Activated T-helper 1 cell treated with Interleukin-2 at 50 U/mL for 16 hours (primary cell): ENCODE measurements at regions not wholly inside any gene's neighbourhood (a gene's known extent, or its start where the extent isn't known, plus 50 kb on each side); places are given as distances from the start of the nearest gene placed in this dataset.

Experiments used
- DNase-seq: peaks from one replicate; pipeline ENCODE4 v3.0.0-alpha.2; 2020; ENCODE audit warnings: low read depth

DNA sequence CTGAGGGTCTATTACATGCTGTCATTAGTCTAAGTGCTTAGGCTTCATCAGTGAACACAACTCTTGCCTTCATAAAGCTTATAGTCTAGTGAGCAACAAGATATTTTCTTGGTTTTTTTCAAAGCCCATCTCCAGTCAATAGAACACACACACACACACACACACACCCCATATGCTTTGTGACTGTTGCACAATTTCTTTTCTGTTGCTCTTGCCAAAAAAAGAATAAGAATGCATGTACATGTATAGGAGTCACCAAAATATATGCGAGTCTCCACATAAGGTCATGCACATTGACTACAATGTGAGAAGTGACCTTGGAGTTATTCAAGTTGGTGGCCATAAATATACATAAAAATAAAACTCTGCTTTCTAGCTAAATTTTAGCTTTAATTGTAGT lies 351.5 kb upstream of the TLE4 start:
- DNase-seq = no peak

GRCh38 chr9:79220666-79221065 lies 351.1 kb upstream of the TLE4 start:
- no peak for DNase-seq

DNA sequence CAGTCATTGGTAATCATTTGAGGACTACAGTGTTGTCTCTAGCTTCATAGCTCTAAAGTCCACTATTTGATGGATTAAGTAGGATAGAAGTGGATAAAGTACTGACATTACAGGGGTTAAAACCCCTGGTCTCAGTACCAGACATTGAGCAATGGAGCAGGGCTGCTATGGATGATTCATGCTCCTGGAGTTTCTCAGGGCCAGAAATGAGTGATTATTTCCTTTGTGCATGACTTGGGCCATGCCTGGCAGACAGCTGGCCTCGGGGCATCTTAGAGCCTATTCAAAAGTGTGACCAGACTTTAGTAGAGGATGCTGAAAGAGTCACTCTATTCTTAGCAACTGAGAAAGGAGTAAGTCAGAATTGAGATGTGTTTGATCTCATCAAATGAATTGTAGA lies 350.7 kb upstream of the TLE4 start:
- DNase-seq = no peak

DNA sequence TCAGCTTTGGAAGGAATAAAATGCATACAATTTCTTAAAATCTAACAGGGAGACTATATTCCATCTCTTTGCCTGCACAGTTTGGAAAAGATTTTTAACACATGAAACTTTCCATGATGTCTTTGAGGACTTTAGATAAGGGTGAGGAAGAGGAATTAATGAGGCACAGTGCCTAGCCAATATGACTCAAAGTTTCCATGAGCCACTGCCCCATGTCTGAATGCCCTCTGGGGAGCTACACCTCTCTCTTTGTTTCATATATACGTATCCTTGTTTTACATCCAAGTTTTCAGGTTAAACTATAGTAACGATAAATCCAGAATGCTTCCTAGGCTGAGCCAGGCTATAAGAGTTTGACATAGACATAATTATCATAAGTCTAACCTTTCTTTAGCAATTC lies 349.3 kb upstream of the TLE4 start:
- no peak for DNase-seq

DNA sequence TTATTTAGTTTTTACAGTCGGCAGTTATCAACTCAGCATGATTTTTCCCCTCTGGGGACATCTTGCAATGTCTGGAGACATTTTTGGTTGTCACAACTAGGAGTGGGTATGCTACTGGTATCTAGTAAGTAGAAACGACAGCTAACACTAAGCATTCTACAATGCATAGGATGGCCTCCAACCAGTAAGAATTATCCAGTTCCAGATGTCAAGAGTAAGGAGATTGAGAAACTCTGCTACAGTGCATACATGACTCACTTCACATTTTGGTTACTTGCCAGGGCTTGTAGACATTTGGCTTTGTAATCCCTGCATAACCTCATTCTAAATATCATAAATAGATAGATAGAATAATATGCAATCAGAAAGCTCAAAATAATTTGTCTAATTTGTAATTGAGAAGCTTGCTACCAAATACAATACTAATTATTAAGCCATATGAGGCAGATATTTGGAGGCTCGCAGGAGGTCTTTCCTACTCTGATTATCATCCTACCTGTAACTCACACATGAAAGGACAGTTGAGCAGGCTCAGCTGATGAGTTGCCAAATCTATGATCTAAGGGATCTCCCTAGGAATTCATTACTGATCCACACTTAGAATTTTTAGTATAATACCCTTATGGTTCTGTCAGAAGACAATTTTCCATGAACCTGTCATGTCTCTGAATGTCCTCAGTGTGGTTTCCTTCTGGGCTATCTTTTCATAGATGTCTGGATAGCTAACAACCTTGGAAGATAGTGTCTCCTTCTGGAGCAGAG lies 346.9 kb upstream of the TLE4 start:
- DNase-seq = no peak

- DNase-seq = no peak
Measured at GRCh38 chr9:79233542-79233941, 338.2 kb upstream of the TLE4 start.

DNA sequence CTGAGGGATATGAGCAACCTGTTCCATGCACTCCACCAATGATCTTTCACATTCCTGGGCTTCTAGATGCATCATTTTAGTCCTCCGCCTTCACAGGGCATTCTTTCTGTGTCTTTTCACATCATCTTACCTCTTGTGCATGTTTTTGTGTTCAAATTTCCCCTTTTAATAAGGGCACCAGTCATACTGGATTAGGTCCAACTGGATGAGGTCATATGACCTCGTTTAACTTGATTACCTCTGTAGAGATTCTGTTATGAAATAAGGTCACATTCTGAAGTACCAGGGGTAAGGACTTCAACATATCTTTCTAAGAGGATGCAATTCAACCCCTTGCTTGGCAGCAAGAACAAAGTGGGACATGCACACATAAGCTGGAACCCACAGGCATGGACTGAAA lies 335.3 kb upstream of the TLE4 start:
- DNase-seq = no peak

- DNase-seq = no peak
Measured at GRCh38 chr9:79237861-79238260, 333.9 kb upstream of the TLE4 start.

GRCh38 chr9:79240774-79241173 lies 331.0 kb upstream of the TLE4 start:
- no peak for DNase-seq

DNA sequence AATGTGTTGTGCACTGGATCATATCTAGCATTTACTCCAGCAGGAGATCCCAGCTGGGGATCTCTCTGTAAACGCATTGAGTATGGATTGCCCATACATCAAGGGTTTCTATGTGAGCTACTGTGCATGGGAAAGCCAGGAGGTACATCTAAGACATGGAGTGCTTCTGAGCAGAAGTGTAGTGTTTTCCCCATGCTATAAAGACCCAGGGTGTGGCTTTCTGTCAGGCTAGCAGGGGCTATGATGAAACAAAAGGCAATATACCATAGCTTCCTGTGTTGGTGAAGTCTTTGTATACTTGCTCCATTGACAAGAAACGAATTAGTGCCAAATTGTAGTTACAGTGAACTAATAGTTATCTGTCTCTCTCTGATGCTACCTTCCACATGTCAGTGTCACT lies 329.3 kb upstream of the TLE4 start:
- DNase-seq = no peak

GRCh38 chr9:79246170-79246569 lies 325.6 kb upstream of the TLE4 start:
- DNase-seq = no peak

DNA sequence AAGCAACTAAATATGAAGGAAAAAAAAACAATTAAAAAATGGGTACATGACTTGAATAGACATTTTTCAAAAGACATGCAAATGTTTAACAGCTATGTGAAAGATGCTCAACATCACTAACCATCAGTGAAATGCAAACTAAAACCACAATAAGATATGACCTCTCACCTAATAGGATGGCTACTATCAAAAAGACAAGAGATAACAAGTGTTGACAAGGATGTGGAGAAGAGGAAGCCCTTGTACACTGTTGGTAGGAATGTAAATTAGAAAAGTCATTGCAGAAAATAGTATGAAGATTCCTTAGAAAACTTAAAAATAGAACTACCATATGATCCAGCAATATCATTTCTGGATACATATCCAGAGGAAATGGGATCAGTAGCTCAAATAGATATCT lies 324.7 kb upstream of the TLE4 start:
- DNase-seq = no peak

GRCh38 chr9:79250806-79251205 lies 321.0 kb upstream of the TLE4 start:
- DNase-seq = no peak

DNA sequence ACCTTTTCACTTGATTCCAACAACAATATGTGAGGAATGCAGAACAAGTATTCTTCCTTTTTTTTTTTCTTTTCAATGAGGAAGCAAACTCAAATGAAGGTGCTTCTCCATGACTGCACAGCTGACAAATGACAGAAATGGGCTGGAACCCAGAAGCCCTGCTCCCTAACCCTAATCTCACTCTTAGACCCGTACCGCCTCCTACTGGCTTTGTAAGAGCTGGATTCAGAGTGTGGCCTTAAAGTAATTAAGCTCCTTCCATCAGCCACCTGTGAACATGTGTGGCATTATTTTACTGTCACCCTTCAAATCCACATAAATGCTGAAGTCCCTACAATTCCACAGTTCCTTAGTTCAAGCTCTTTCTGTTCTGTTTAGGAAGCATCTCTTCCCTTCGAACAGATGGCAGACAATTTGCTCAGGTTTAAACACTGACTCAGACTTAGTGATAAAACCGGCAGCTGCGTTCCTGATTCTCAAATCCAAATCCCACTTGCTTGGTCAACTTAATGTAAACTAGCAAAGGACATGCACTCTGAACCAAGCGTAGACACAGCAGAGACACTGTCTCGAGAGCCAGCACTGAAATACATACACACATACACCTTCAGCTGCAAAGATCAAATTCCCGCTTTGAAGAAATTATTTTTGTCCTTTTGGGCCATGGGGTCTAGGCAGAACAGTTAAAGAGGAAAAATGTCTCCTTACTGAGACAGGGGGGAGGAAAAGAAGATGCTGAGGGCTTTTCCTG lies 316.7 kb upstream of the TLE4 start:
- DNase-seq = no peak

GRCh38 chr9:79255651-79256260 lies 316.0 kb upstream of the TLE4 start:
- DNase-seq = no peak

DNA sequence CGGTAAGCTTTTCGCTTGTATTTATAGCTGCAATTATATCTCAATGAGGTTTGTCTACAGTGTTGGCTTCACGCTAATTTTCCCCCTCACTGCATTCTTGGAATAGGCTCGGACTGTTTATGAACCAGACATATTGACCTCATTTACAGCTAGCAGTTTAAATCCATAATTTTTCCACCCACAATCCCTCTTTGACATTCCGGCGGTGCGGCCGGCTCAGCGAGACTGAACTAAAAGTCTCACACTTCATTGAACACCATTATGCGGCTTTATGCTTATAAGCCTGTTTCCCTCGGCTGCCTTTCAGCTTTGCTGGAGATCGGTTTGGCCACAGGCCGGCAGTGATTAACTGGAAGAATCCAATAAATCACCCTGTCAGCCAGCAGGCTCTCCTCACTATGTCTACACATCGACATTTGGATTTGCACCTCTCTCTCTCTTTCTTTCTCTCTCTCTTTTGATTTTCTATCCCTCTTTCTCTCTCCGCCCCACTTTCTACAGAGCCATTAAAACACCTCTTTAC lies 315.0 kb upstream of the TLE4 start:
- DNase-seq = no peak

DNA sequence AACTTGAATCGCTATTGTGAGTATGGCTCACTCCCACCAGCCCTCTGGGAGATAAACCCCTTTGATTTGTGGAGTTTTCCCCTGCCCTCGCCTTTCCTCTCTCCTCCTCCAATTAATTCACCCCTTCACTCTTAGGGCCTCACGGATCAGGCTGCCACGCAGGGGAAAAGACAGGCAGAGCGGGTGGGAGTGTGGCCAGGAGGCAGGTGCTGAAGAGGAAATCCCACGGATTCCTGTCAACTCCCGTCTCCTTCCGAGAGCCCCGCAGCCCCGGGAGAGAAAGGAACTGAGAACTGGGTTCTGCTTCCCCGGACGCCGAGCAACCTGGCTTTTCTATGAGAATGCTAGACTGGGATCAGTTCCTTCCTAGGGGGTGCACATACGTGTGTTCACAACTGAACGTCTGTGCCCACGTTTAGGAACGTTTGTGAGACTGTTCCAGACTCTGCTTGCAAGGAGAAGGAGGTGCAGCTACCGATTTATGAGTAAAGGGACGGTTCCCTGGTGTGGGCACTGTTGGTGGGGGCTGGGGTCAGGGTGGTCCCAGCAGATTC lies 314.5 kb upstream of the TLE4 start:
- DNase-seq = no peak

DNA sequence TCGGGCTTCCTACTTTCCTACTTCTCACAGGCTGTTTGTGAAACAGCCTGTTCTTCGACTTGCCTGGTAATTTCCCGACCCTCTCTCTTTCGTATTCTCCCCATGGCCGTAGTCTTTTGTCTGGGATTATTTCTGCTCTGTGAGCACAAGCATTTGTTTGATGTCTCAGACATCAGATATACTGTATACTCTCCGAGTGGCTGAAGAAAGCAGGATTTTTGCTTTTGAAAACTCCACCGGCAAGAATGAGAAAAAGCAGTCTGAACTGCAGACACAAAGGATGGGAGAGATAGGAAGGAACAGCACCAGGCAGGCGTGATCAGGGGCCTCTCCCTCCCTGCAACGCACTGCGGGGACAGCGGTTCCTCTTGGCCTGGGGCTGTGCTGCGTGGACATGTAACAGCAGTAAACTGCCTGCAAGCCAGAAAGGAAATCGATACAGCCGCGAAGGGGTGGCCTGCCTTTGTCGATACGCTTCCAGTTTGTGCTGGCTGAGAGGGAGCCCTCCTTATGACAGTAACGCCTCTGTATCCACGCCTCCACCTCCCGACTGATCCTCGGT lies 313.9 kb upstream of the TLE4 start:
- no peak for DNase-seq

DNA sequence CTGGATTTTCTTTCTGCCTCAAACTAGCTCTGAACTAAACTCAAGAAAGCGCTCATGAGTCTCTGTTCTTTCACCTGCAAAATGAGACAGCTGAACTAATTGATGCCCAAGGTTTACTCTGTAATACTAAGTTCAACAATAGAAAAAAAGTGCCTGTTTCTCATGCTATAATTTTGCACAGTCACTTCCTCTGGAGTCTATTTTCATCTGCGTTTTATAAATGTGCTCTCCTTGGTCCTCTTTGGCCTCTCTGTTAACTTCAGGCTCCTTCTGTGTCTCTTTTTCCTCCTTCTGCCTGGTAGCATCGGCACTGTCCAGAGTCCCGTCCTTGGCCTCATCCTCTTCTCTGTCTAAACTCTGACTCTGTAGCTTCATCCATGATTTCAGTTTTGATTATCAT lies 311.9 kb upstream of the TLE4 start:
- no peak for DNase-seq

- DNase-seq = no peak
Measured at GRCh38 chr9:79263628-79264027, 308.1 kb upstream of the TLE4 start.

- DNase-seq = no peak
Measured at GRCh38 chr9:79264041-79264440, 307.7 kb upstream of the TLE4 start.
